GM18519 (cell line): ENCODE measurements at regions not wholly inside any gene's neighbourhood (a gene's known extent, or its start where the extent isn't known, plus 50 kb on each side); places are given as distances from the start of the nearest gene placed in this dataset.
A peak's percentile ranks its signal among the peaks of the same experiment; 100 is the strongest.

Source experiments
- ATAC-seq: cut with Tn5 transposase; IDR thresholded peaks from one replicate; pipeline ENCODE4 v1.9.1; 2021; ENCODE audit warnings: mild to moderate bottlenecking, moderate library complexity; ENCODE audit not compliant: unreplicated experiment, low FRiP score

DNA sequence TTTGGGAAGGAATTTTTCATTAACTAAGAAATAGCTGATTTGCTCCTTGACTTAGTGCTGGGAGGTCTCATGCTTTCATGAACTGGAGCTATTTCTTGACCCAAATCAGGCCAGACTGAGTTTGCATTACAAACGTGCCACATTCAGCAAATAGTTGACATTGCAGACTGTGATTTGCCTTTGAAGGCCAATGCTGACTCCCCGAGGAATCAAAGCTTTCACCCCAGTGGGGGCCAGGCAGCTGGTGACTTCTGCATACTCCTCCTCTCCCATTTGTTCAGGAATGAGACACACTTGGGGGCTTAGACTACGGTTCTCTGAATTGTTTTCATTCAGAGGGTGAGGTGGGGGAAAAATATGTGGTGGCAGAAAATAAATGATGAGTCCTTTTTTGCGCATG, 111.0 kb upstream of the JAZF1 start:
- ATAC-seq, result no peak

- ATAC-seq, result peak; percentile 49
Measured at GRCh38 chr7:28292834-28293526, 112.4 kb upstream of the JAZF1 start.

GRCh38 chr7:28293527-28293835, 112.9 kb upstream of the JAZF1 start:
- no peak for ATAC-seq

GRCh38 chr7:28296571-28297483, 115.5 kb upstream of the CREB5 start:
- ATAC-seq, result no peak

- no peak for ATAC-seq
Measured at GRCh38 chr7:28297801-28298459, 114.4 kb upstream of the CREB5 start.

DNA sequence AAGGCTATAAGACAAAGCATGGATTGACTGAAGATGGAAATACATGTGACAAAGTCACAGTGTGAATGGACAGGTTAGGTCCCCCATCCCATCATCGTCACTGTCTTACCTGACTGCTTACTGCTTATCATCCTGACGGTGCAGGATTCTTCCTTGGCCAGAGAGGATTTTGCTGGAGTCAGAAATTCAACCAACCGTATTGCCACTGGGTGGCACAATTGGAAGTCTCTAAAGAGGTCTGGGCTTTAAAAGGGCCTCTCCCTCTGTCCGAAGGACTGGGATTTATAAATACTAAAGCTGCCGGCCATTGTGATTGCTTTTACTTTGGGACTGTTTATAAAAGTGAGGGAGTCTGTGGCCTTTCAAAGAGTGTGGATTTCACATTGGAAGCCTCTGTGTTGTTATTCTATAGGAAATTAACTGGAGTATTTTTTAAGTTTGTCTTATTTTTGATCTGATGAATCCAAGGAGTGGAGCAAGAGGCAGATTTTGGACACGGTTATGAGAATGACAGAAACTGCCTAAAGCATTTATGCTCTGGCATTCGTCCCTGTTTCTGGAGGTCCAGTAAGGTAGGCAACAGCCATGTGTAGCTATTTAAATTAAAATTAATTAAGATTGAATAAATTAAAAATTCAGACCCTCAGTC, 113.3 kb upstream of the CREB5 start:
- no peak for ATAC-seq

DNA sequence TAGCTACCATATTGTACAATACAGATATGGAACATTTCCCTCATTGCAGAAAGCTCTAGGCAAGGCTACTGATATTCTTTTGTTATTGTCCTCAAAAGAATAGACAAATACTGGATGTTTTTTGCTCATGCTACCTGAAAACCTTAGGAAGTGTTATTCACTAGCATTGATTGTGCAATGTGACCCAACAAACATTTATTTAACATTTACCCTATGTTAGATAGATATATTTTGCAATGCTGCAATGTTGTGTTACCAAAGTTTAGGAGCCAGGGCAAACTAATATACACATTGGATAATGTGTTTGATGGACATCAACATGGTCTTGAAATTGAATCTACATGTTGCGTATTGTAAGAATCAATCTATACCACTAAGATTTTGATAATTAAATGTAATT, 112.8 kb upstream of the CREB5 start:
- ATAC-seq, result no peak

DNA sequence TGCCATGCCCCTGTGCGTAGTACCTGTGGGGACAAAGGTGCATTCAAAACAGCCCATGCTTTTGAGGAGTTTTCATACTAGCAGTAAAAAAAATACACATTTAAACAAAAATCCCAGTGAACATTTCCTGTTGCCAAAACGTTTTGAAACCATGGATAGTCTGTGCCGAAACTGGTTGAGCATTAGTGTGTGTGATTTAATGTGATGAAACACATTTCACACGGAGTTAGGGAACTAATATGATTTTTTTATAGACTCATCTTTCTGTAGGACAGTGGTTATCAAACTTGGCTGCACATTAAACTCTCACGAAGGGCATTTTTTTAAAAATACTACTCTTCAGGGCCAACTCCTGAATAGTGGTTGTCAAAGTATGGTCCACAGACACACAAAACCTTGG, 111.8 kb upstream of the CREB5 start:
- ATAC-seq, result no peak

DNA sequence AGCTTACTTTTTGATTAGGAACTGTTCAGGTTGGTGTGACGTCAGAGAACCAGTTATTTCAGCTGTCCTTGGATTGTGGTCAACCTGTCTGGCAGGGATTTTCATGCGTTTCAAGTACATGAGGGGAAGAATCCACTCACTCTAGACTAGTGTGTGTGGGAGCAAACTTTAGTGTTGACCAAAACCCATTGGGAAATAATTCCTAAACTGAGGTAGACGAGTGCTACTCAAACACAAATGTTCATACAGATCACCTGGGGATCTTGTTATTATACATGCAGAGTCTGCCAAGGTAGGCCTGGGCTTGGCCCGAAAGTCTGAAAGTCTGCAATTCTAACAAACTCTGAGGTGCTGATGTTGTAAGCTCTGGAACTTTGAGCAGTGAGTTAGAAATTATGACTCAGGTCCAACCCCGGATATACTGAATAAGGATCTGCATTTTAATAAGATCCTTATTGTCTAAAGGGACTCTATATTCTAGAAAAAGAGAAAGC, 111.1 kb upstream of the CREB5 start:
- ATAC-seq, result no peak

DNA sequence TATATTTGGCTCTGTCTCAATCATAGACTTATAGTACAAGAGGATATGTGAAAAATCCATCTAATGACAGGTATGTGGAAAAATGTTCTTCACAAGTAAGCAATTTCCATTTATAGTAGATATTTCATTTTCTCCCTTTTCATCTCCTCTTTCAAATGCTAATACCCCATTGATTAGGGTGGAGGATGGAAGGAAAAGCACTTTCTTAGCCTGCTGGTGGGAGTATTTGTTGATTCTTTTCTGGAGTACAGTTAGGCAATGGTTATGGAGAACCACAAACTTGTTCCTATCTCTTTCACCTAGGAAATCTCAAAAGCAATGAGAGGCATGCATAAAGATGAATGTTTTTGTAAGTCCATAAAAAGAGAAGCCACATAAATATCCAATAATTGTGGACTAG, 108.0 kb upstream of the CREB5 start:
- no peak for ATAC-seq

GRCh38 chr7:28309704-28310459, 102.4 kb upstream of the CREB5 start:
- ATAC-seq, result no peak

GRCh38 chr7:28310460-28310848, 101.9 kb upstream of the CREB5 start:
- ATAC-seq, result no peak

- no peak for ATAC-seq
Measured at GRCh38 chr7:28311670-28312069, 100.6 kb upstream of the CREB5 start.

- no peak for ATAC-seq
Measured at GRCh38 chr7:28312948-28313347, 99.4 kb upstream of the CREB5 start.

GRCh38 chr7:28314841-28315240, 97.5 kb upstream of the CREB5 start:
- no peak for ATAC-seq

DNA sequence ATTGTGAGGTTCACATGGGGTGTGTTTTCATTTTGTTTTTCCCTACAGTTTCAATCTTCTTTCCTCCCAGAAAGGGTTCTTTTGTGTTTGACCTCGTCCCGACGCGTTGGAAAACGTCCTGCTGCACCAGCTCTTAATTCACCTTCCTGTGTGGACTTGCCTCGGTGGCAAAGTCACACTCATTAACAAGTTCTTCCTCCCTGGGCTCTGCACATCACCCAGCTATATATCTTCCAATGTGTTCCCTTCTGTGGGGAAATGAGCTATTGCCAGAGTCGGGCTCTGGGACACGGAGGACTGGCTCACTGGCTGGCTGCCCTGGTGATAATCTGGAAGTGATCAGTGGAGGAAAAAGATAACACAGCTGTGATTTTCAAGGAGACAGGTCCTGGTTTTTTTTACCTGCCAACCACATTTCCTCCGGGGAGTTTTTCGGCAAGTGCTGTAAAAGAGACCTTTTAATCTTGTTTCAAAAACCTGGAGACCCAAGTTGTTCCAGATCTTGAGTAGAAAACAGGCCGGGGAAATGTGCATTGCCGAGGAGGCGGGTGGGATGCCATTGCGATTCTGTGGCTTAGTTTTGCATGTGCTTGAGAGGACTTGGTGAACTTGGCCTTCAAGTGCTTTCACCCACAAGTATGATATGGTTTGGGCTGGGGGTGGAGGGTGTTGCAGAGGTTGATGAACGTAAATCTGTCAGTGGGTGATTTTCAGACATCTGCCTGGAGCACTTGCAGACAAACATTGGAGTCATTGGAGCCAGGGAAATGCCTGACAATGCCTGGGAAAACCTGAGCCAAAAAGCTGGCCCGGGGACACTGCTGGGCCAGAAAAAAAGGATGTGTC, 96.5 kb upstream of the CREB5 start:
- no peak for ATAC-seq

DNA sequence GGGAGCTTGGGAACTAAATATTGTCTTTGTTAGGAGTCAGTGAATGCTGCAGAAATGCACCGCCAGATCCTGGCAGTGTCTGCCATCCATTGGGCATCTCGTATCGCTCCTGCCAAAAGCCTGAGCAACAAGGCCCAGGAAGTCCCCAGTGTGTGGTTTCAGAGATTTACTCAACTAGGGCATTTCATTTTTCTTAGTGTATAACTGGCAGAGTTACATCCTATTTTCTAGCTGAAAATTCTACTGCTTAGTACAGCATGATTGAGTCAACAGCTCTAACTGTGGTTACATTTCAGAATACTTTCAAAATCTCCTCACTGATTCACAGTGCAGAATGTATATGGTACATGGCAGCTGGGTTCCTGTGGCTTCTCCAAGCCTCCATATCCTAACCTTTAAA, 95.8 kb upstream of the CREB5 start:
- ATAC-seq, result no peak

- no peak for ATAC-seq
Measured at GRCh38 chr7:28318101-28318762, 94.1 kb upstream of the CREB5 start.

DNA sequence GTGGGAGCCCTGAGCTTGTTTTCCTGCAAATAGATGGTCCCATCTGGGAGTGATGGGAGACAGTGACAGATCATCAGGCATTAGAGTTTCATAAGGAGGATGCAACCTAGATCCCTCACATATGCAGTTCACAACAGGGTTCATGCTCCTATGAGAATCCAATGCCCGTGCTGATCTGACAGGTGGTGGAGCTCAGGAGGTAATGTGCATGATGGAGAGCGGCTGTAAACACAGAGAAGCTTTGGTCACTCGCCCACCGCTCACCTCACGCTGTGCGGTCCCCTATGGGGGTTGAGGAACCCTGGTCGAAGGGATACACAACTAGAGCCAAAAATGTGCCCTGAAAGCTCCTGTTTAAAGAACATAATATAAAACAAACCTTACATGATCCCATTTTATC, 88.5 kb upstream of the CREB5 start:
- ATAC-seq, result no peak
